ENCODE measurements at regions not wholly inside any gene's neighbourhood (a gene's known extent, or its start where the extent isn't known, plus 50 kb on each side); places are given as distances from the start of the nearest gene placed in this dataset.

DNA sequence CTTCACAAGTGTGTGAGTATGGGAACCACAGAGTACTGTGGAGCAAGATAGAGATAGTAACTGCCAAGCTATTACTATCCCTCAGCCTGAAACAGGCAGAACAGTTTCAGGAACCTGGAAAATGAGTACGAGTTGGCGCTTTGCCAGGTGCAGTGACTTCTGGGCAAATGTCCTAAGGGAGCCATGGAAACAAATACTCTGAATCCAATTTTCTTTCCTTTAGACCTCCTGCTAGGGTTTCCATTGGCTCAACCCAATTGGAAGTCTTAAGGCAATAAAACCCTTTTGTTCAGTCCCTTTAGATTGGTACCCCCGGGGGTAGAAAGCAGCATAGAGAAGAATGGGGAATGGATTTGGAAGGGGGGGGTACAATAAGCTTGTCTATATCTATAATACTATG is 205.0 kb upstream of the EPHA7 start:
- DNase-seq: no peak

DNA sequence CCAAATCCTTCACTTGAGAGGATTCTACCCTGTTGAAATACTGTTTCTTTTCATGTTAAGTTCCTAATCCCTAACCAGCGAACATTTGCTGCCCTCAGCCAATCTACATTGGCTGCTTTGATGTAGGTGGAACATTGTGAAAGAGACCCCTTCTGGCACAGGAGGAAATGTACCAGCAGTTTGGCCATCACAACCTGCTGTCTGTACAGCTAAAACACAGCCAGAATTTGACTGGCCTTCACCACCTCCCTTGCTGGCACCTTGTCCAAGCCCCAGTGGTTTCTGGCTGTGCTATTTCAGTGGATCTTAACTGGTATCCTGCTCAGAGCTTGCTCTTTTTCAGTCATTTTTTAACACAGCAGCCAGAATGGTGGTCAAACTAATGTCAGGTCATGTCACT is 202.1 kb upstream of the EPHA7 start:
- DNase-seq: no peak

DNA sequence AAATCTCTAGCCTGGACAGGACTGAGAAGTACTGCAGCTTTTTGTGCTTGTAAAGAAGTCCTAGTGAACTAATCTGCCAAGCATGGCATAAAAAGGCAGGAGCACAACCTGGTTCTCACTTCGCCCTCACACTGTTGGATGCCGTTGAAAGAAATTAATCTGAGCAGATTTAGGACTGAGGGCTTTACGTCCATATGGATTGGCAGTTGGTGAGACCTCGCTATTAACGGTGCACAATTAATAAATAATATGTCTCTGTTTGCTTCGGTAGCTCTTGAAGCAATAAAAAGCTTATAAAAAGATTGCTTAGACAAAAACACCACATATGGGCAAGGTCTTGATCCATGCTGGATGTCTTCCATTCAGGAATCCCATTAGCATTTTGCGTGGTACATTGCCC is 185.6 kb upstream of the EPHA7 start:
- DNase-seq: no peak

DNA sequence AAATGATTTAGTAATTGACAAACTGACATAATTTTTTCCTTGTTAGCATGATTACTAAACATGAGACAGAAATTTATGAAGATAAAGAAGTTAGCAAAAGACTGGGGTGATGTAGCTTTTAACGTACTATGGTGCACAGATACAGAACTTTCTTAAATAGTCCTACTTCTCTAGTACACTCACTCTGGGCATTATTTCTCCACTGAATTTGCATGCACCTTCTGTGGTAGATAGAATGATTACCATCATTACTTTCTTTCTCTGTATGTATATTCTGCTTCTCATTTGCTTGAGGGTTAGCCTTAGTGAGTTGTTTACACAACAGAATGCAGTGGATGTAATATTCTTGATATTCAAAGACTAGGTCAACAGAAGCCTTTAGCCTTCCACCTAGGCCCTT is 173.1 kb upstream of the EPHA7 start:
- DNase-seq: no peak

DNA sequence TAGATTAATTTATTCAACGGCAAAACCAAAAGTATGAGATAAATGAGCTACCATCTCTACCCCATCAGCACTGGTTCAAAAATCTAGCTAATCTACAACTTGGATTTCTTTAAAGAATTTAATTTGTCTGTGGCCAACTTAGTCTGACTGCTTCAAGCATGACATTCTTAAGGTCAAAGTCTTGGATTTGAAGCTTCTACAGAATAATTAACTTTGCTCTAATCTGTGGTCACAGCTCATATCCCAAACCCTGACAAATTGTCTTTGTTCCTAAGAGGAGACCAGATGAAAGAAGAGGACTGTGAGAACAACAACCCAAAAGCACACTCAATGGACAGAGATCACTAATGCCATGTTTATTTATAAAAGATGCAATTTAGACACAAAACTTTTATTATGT is 166.9 kb upstream of the EPHA7 start:
- no peak for DNase-seq

DNA sequence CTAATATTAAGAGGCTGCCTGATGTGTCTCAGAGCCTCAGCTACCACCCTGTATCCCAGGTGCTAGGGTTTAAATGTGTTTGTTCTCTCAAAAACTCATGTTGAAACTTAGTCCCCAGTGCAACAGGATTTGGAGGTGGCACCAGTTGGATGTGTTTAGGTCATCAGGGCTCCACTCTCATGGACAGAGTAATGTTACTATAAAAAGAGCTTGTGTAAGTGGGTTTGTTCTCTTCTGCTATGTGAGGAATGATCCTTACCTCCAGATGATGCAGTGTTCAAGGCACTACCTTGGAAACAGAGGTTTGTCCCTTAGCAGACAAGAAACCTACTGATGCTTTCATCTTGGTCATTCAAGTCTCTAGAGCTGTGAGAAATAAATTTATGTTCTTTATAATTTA is 164.9 kb upstream of the EPHA7 start:
- no peak for DNase-seq

DNA sequence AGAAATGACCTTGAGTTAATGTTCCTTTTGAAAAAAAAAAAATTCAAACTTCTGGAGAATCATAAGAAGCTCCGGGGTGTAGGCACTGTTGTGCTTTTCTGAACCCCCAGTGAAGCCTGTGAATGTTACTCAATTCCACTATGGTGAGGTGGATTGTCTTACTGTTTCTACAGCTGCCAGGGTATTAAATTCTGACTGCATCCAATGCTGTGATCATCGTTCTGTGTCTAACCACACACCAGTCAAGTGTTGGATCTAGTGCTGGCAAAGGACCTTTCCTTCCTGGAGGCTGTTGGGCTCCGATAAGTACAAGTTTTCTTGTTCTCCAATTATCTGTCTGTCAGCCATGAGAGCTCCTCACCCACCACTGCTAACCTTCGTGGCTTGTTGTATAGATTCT is 162.0 kb upstream of the EPHA7 start:
- DNase-seq: no peak

DNA sequence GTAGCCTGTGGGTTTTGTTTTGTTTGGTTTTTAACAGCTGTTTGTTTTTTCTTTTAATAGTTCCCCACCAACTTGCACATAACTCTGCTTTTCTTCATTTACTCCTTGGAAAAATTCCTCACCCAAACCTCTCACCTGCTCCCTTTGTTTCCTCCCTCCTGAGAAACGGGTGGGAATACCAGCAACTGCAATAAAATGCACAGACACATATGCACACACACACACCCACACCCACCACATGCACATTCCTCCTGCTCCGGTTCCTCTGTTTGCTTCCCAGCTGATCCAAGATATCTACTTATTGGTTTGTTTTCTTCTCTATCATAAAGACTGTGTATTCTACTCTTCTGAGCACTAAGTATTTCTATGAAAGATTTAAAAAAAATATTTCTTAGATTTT is 161.1 kb upstream of the EPHA7 start:
- no peak for DNase-seq

DNA sequence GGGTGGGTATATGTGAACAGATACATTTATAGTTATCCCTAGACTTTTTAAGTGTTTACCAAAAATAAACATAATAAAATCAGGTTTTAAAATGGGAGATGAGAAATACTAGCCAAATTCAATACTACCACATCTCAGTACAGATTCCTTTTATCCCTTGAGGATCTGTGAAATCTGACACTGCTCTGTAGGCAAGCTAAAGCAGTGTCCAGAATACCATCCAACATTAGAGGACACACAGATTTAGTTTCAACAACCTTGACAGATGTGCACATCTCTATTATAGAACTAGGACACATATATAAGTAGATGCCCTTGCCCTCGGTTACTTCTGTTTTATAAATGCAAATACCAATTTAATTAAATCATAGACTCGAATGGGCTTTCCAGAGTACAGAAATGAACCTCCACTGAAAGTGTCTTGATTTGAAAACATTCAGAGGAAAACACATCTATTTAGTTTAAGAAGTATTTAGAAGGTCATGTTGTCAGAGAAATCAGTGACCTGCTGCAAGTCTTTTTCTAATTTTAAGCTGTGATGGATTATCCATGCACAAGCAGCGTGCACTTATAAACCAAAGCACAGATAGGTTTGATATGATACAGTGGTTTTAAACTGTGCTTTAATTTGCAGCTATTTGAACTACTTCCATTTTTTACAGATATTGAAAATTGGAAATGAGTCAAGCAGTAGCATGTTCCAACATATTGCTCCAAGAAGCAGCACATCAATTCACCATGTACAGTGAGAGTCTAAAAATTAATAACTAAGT is 156.3 kb upstream of the EPHA7 start:
- DNase-seq: no peak

DNA sequence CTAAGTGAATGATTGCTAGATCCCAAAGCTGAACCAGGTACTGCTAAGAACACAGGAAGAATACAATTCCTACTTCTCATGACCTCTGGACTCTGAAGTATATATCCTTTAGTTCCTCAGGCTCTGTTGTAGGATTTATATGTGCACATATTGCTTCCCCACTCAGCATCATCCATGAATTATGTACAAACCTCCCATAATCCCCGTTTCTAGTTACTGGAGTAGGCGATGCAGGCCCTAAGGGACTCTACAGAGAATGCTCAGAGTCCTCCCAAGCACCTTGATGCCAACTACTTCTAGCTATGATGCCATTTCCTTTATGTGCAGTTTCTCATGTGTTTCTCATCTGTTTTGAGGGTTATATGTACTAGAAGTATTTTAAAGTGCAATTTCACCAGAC is 154.9 kb upstream of the EPHA7 start:
- no peak for DNase-seq

DNA sequence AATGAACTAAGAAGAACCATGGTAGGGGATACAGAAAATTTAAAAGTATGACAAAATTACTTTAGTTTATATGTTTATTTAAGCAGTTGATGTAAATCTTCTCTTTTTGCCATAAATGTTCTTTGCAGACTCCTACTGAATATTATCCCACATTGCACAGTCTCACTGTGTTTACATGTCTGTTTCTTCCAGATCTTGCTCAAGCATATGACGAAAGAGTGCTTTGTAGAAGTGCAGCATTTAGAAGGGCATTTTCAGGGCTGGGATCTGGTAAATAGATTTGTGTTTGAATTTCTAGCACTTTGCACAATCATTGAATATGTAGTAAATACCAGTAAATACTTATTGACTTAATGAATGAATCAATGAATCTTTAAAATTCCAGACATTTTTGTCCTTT is 152.0 kb upstream of the EPHA7 start:
- DNase-seq: no peak

DNA sequence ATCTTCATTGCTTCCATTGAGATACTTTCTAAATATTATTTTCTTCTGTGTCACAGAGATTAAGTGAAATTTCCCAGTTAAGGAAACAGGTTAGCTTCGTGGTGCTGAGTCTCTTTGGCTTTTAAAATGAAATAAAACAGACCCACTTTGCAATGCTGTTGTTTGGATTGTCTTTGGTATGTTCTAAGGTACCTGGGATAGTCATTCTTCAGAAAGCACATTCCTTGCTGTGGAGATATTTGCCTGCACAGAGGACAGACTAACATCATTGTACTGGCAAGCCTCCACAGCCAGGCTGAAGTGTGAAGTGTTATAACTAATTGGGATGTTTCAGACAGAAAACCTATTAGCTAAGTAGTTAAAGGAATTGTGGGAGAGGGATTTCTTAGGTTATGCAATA is 148.8 kb upstream of the EPHA7 start:
- no peak for DNase-seq

DNA sequence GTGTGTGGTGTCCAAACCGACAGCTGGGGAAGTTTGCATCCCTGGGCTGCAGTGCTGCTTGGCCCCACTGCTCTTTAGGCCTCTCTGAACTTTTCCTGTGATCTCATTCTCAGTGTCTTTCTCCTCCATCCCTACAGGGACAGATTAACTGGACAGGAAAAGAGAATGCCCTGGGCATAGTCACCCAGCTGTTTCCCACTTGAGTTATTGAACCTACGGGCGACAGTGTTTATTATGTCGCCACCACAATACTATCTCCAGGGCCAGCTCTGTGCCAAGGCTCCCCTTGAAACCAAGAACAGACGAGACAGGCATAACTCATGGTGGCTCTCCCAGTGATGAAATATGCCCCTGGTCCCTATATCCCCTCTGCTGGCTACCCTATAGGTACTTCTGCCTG is 147.8 kb upstream of the EPHA7 start:
- DNase-seq: no peak

DNA sequence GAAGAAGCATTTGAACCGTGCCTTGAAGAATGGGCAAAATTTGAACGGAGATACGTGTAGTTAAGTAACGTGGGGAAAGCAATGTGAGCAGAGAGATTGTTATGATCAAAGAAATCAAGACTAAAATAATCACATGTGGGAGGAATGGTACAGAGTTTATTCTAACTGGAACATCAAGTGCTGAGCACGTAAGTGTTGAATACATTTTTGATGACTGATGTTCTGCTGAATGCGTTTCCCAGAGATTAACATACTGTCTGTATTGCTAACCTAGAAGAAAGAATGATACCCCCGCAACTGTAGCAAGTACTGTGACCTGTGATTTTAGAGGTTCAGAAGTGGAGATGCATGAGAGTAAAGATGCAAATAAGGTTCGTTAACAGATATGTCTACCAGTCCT is 146.9 kb upstream of the EPHA7 start:
- DNase-seq: no peak

DNA sequence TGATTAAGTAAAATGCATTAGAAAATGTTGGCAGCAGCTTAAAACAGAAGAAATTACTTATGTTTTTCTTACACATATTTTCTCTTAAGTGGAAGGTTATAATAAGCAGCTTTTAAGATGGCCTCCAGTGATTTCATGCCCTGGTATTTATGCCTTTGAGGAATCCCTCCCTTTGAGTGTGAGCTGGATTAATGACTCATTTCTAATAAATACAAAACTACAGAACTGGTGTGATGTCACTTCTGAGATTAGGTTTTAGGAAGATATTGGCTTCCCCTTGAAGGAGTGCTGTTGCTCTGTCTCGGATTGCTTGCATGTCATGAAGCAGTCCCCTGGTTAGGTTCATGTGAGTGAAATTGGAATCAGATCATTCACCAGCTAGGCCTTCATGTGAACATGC is 143.2 kb upstream of the EPHA7 start:
- no peak for DNase-seq

DNA sequence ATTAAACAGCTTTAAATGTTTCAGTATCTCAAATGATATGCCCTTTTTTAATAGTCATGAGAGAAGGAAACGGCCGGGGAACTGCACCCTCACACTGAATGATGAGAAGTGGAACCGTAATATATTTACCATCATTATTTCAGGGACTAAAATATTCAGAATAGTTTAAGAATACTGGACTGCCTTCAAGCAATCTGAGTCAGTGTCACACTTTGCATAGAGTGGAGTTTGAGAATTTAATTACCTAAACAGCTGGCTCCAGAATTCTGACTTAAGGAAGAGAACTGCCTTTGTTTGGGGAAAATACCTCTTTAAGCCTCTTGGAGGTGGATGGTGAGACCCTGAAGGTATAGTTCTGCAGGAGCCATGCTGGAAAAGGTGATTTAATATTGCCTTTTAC is 135.9 kb upstream of the EPHA7 start:
- DNase-seq: no peak

DNA sequence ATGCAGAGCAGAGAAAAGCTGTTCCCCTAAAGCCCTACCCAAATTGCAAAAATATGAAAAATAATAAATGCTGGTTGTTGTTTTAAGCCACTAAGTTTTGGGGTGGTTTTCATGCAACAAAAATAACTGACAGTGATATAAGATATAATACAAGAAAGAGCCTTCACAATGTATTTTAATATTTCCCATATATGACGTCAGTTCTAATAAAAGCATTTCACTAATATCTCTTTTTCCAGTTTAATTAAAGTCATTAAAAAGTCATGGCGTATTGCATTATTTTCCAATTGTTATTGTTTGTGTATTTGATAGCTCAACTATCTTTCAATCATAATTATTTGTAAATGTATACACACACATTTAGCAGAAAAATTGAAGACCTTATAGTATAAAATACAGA is 134.7 kb upstream of the EPHA7 start:
- no peak for DNase-seq

DNA sequence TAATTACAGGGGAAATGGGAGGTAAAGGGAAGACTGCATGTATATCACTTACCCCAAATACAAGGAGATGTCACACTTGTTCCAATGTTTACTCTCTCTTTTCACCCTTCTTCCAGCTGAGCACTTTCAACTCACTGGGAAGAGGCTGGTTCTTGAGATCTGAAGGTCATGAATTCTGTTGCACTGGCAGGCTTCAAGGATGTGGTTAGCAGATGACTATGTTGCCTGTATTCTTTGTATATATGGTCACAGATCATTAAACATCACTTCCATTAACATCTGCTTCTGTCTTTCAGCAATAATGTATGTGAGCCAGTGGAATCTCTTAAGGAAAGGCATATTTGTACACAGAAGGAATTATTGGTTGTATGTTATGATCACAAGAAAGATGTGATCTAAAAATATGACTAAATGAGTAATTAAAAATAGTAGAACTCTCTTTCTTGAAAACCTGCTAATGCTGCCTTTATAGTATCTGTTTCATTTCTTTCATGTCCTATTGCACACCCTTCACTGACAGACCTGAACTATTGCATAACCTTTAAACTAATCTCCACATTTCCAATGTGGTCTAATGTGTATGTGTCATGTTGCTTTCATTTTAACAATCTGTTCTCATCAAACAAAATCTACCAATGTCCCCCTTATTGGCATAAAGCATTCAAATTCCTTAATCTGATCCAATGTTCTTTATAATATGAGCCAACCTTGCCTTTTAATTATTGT is 131.4 kb upstream of the EPHA7 start:
- DNase-seq: no peak

DNA sequence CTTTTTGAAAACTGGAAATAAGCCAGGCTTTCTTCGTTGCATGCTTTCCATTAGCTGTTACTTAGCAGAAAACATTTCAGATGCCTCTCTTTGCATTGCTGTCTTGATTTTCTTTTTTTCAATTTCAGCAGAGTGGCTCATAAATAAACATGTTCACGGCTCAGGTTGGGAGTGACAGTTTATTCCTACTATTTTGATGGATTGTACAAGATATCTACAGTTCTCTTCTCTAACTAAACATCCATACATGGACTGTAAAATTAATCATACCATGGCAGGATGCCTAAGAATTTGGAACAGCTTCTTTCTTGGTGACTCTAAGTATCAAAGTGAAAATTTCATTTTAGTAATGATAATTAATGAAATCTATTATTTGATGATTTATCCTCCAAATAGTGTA is 130.5 kb upstream of the EPHA7 start:
- no peak for DNase-seq

DNA sequence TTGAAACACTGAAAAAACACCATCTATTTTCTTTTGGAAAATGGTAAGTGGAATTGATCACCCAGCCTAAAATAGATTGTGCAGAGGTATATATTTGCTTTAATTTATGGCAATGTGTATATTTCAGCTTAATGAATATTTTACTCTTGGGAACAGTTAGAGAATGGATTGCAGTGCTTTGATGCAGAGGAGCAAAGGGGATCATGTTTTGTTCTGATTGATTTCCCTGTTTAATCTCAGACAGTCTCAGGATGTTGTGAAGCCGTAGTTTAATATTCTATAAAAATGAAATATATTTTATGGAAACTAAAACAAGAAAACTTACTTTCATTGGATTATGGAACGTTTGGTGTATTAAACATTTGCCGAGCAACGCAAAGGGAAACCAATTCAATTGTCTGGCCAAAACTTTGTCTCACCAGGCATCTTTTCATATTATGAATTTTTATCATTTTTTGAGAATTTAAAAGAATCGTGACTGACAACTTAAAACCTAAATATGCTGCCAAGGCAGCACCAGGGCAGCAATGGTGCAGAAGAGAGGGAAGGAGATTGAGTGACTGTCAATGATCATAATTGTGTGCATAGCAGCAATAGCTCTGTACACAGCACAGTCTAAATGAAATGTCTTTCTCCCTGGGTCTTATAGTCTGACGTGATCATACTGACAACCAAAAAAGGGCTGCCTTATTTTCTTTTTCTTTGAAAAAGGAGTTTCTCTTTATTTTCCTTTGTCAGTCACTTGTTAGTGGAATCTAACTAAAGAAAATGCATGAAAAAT is 105.5 kb upstream of the EPHA7 start:
- no peak for DNase-seq

DNA sequence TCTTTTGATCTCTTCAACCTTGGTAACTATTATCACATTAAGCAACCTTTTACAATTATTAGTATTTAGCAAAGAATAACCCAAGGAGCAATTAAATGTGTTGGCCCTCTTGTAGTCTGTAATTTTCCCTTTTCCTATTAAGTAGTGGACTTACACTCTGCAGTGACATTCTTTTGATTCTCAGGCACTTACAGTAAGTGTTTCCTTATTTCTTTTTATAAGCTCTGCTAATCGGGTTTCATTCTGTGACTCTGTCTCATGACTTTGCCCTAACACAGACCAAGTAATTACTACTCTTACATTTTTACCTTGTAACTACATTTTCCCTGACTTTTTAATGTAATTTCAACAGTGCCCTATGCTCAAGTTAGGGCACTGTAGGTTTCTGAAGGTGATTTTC is 104.0 kb upstream of the EPHA7 start:
- no peak for DNase-seq

DNA sequence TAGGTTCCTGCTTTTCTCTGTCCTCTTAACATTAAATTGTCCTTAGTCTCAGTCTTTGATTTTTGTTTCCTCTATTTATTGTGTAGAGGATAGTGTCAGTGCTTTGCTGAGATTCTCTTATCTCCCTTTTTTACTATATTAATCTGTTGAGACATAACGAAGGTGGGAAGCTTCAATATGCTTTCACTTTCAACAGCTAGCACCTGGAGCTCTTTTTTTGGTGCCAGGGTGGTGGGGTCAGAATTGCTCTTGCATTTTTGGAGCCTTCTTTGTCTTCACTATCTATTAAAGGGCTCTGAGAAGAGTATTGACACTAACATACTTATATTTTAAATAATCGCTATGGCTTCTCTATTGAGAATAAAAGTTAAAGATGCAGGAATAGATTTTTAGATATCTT is 97.1 kb upstream of the EPHA7 start:
- DNase-seq: no peak

DNA sequence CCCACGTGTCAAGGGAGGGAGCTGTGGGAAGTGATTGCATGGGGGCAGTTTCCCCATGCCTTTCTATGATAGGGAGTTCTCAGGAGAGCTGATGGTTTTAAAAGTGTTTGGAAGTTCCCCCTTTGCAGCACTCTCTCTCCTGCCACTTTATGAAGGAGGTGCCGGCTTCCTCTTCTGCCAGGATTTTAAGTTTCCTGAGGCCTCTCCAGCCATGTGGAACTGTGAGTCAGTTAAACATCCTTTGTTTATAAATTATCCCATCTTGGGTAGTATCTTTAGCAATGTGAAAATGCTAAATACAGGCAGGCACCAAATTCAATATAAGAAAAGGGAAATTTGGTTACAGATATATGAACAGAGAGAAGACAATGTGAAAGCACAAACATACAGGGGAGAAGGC is 96.4 kb upstream of the EPHA7 start:
- no peak for DNase-seq

DNA sequence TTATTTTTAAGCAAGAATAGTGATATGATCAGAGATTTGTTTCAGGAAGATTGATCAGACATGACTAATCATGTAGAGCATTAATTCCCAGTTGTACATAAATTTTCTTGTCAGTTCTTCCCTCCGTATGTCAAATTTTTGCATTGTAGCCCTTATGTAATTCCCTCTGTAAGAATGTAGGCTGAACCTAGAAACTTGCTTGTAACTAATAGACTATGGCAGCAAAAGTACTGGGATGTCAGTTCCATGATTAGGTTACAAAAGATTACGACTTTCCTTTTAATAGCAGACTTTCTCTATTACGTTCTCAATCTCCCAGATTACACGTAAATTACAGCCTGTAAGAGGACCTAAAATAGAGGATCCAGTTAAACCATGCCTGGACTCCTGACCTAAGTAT is 79.4 kb upstream of the EPHA7 start:
- no peak for DNase-seq
